Sigmoid colon (tissue), 4 donors: ENCODE measurements at regions not wholly inside any gene's neighbourhood (a gene's known extent, or its start where the extent isn't known, plus 50 kb on each side); places are given as distances from the start of the nearest gene placed in this dataset.
"Not testable (repeated sequence)": the region's sequence is repeated elsewhere in the genome, so short reads cannot be mapped to it uniquely, and the experiment has no call there.

Experiments
- EP300 ChIP-seq, 4 donors: sonication (generic); formaldehyde crosslinking; IDR thresholded peaks; one replicate each; pipeline ENCODE4 v1.6.1; 2017; ENCODE audit warnings: antibody characterized with exemption in 4 of 4
- POLR2A ChIP-seq, 2 donors: fragments of 450-650 bp; IDR thresholded peaks; one replicate each; pipeline ENCODE4 v1.6.1; 2016; ENCODE audit warnings: antibody characterized with exemption in 2 of 2, mild to moderate bottlenecking in 2 of 2, moderate library complexity in 2 of 2
- POLR2AphosphoS5 ChIP-seq, 4 donors: sonication (generic); formaldehyde crosslinking; IDR thresholded peaks; one replicate each; pipeline ENCODE4 v1.6.1; 2017; ENCODE audit warnings: antibody characterized with exemption in 4 of 4
- TF ChIP-seq, protein P1 (sequence below), 4 experiments: fragments of 450-650 bp in 3 of 4; fragments of 200-600 bp in 1 of 4; IDR thresholded peaks; one replicate each; pipeline ENCODE4 v1.5.1; 2016 to 2019; ENCODE audit warnings: antibody characterized with exemption in 4 of 4, mild to moderate bottlenecking in 3 of 4, moderate library complexity in 2 of 4

DNA sequence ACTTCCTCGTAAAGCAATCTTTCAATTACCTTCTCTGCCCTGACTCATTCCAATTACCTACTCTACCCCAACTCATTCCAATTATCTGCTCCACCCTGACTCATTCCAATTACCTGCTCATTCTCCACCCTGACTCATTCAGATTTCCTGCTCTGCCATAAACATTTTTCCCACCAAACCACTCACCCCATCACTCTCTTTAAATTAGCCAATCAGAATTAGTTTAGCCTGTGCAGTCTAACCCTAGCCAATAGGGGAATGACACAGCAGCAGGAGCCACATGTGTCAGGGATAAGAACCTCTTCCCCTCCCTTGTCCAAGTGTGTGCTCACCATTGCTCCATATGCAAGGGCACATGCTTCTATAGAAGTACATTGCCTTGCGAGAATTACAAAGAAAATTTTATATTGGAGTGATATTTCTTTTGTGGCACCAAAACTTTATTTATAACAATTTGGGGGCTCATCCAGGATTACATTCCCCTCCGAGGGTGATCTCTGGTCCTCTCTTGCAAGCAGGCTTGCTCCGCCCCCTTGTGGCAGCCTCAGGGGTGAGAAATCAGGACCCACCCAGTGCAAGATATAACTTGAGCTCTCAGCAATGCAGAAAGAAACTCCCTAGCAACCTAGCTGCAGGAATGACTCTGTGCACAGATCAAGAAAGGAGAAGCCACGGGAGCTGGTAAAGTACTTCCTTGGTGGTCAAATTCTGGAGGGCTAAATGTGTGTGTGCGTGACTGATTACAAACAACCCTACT lies 551.9 kb upstream of the EYS start:
- TF ChIP-seq, protein P1, sequence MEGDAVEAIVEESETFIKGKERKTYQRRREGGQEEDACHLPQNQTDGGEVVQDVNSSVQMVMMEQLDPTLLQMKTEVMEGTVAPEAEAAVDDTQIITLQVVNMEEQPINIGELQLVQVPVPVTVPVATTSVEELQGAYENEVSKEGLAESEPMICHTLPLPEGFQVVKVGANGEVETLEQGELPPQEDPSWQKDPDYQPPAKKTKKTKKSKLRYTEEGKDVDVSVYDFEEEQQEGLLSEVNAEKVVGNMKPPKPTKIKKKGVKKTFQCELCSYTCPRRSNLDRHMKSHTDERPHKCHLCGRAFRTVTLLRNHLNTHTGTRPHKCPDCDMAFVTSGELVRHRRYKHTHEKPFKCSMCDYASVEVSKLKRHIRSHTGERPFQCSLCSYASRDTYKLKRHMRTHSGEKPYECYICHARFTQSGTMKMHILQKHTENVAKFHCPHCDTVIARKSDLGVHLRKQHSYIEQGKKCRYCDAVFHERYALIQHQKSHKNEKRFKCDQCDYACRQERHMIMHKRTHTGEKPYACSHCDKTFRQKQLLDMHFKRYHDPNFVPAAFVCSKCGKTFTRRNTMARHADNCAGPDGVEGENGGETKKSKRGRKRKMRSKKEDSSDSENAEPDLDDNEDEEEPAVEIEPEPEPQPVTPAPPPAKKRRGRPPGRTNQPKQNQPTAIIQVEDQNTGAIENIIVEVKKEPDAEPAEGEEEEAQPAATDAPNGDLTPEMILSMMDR (IDR thresholded peaks at IDR 0.05): not testable (repeated sequence)
- not testable (repeated sequence) for TF ChIP-seq POLR2A, EP300, POLR2AphosphoS5 (IDR thresholded peaks at IDR 0.05)
